ENCODE measurements at regions not wholly inside any gene's neighbourhood (a gene's known extent, or its start where the extent isn't known, plus 50 kb on each side); places are given as distances from the start of the nearest gene placed in this dataset.

- TF ChIP-seq, protein P1, sequence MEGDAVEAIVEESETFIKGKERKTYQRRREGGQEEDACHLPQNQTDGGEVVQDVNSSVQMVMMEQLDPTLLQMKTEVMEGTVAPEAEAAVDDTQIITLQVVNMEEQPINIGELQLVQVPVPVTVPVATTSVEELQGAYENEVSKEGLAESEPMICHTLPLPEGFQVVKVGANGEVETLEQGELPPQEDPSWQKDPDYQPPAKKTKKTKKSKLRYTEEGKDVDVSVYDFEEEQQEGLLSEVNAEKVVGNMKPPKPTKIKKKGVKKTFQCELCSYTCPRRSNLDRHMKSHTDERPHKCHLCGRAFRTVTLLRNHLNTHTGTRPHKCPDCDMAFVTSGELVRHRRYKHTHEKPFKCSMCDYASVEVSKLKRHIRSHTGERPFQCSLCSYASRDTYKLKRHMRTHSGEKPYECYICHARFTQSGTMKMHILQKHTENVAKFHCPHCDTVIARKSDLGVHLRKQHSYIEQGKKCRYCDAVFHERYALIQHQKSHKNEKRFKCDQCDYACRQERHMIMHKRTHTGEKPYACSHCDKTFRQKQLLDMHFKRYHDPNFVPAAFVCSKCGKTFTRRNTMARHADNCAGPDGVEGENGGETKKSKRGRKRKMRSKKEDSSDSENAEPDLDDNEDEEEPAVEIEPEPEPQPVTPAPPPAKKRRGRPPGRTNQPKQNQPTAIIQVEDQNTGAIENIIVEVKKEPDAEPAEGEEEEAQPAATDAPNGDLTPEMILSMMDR (IDR thresholded peaks at IDR 0.05), result no peak
- TF ChIP-seq NFATC4 (CRISPR knock-in tag; IDR thresholded peaks at IDR 0.05) (no peak), SP1 (CRISPR knock-in tag; conservative IDR thresholded peaks at IDR 0.05) (no peak), TEAD4 (CRISPR knock-in tag; IDR thresholded peaks at IDR 0.05) (no peak), E2F4 (CRISPR knock-in tag; IDR thresholded peaks at IDR 0.05; ENCODE audit: borderline replicate concordance, low read depth) (no peak), ZNF232 (CRISPR knock-in tag; IDR thresholded peaks at IDR 0.05) (no peak), ATF3 (CRISPR knock-in tag; conservative IDR thresholded peaks at IDR 0.05) (no peak)
Measured at GRCh38 chr1:91120936-91121335, 99.1 kb upstream of the ZNF644 start.
